ENCODE measurements at regions not wholly inside any gene's neighbourhood (a gene's known extent, or its start where the extent isn't known, plus 50 kb on each side); places are given as distances from the start of the nearest gene placed in this dataset.
A peak's percentile ranks its signal among the peaks of the same experiment; 100 is the strongest.

GRCh38 chr4:161256172-161256571, 907.6 kb downstream of the FSTL5 start:
- TF ChIP-seq CTCF (IDR thresholded peaks at IDR 0.05; ENCODE audit: poor library complexity, severe bottlenecking), result no peak
- H3K4me1 ChIP-seq (ENCODE audit: insufficient read depth, poor library complexity, severe bottlenecking), result no peaks in the 10 kb centered on the region
- DNase-seq (ENCODE audit: low spot score) (no peak), ATAC-seq (ENCODE audit: low read depth) (no peak)
- no peaks in the 10 kb centered on the region for H3K9me3 ChIP-seq (ENCODE audit: severe bottlenecking)
- no peak overlapping the region for H3K27ac ChIP-seq (ENCODE audit: poor library complexity, severe bottlenecking)
- H3K27me3 ChIP-seq (ENCODE audit: insufficient read depth, poor library complexity, severe bottlenecking), result no peaks in the 10 kb centered on the region
- no peaks in the 10 kb centered on the region for H3K36me3 ChIP-seq (ENCODE audit: low read depth)
- no peak overlapping the region for H3K4me3 ChIP-seq (ENCODE audit: severe bottlenecking)

GRCh38 chr4:161254375-161254774, 909.4 kb downstream of the FSTL5 start:
- H3K4me3 ChIP-seq (ENCODE audit: severe bottlenecking), result no peak overlapping the region
- no peaks in the 10 kb centered on the region for H3K9me3 ChIP-seq (ENCODE audit: severe bottlenecking)
- no peaks in the 10 kb centered on the region for H3K4me1 ChIP-seq (ENCODE audit: insufficient read depth, poor library complexity, severe bottlenecking)
- DNase-seq (ENCODE audit: low spot score) (no peak), ATAC-seq (ENCODE audit: low read depth) (no peak)
- no peaks in the 10 kb centered on the region for H3K36me3 ChIP-seq (ENCODE audit: low read depth)
- H3K27ac ChIP-seq (ENCODE audit: poor library complexity, severe bottlenecking), result no peak overlapping the region
- no peaks in the 10 kb centered on the region for H3K27me3 ChIP-seq (ENCODE audit: insufficient read depth, poor library complexity, severe bottlenecking)
- TF ChIP-seq CTCF (IDR thresholded peaks at IDR 0.05; ENCODE audit: poor library complexity, severe bottlenecking), result no peak

- no peaks in the 10 kb centered on the region for H3K27me3 ChIP-seq (ENCODE audit: insufficient read depth, poor library complexity, severe bottlenecking)
- DNase-seq (ENCODE audit: low spot score) (no peak), ATAC-seq (ENCODE audit: low read depth) (peak; percentile 61; the same call in 1 of the 3 replicates)
- H3K27ac ChIP-seq (ENCODE audit: poor library complexity, severe bottlenecking), result no peak overlapping the region
- peak; percentile 85 for TF ChIP-seq CTCF (IDR thresholded peaks at IDR 0.05; ENCODE audit: poor library complexity, severe bottlenecking)
- no peaks in the 10 kb centered on the region for H3K4me1 ChIP-seq (ENCODE audit: insufficient read depth, poor library complexity, severe bottlenecking)
- H3K36me3 ChIP-seq (ENCODE audit: low read depth), result no peaks in the 10 kb centered on the region
- H3K9me3 ChIP-seq (ENCODE audit: severe bottlenecking), result no peaks in the 10 kb centered on the region
- no peak overlapping the region for H3K4me3 ChIP-seq (ENCODE audit: severe bottlenecking)
Measured at GRCh38 chr4:161252520-161253141, 911.2 kb downstream of the FSTL5 start.

- H3K4me3 ChIP-seq (ENCODE audit: severe bottlenecking), result no peak overlapping the region
- DNase-seq (ENCODE audit: low spot score), result no peak
- H3K4me1 ChIP-seq (ENCODE audit: insufficient read depth, poor library complexity, severe bottlenecking), result no peaks in the 10 kb centered on the region
- no peak for ATAC-seq (ENCODE audit: low read depth)
- no peaks in the 10 kb centered on the region for H3K36me3 ChIP-seq (ENCODE audit: low read depth)
- no peaks in the 10 kb centered on the region for H3K27me3 ChIP-seq (ENCODE audit: insufficient read depth, poor library complexity, severe bottlenecking)
- no peak for TF ChIP-seq CTCF (IDR thresholded peaks at IDR 0.05; ENCODE audit: poor library complexity, severe bottlenecking)
- no peaks in the 10 kb centered on the region for H3K9me3 ChIP-seq (ENCODE audit: severe bottlenecking)
- H3K27ac ChIP-seq (ENCODE audit: poor library complexity, severe bottlenecking), result no peak overlapping the region
Measured at GRCh38 chr4:161249779-161250440, 913.9 kb downstream of the FSTL5 start.

GRCh38 chr4:161248880-161249279, 914.9 kb downstream of the FSTL5 start:
- Histone ChIP-seq H3K36me3 (ENCODE audit: low read depth) (no peaks in the 10 kb centered on the region), H3K9me3 (ENCODE audit: severe bottlenecking) (no peaks in the 10 kb centered on the region), H3K27me3 (ENCODE audit: insufficient read depth, poor library complexity, severe bottlenecking) (no peaks in the 10 kb centered on the region), H3K4me1 (ENCODE audit: insufficient read depth, poor library complexity, severe bottlenecking) (no peaks in the 10 kb centered on the region), H3K4me3 (ENCODE audit: severe bottlenecking) (no peak overlapping the region), H3K27ac (ENCODE audit: poor library complexity, severe bottlenecking) (no peak overlapping the region)
- ATAC-seq (ENCODE audit: low read depth) (no peak), DNase-seq (ENCODE audit: low spot score) (no peak)
- no peak for TF ChIP-seq CTCF (IDR thresholded peaks at IDR 0.05; ENCODE audit: poor library complexity, severe bottlenecking)

Data from RWPE2 (cell line).